Adrenal gland (tissue), 9 donors: ENCODE measurements at regions not wholly inside any gene's neighbourhood (a gene's known extent, or its start where the extent isn't known, plus 50 kb on each side); places are given as distances from the start of the nearest gene placed in this dataset.

Experiments used
- DNase-seq, 7 donors: peaks; one replicate each; pipeline ENCODE4 v3.0.0-alpha.2; 2019 to 2020
- H3K27ac ChIP-seq, 5 donors: fragments of 200-600 bp; sonication (generic) in 4 of 5; 1 replicate in 3 of 5; 2 replicates in 2 of 5; pipeline versions ENCODE4 v1.5.1 to v1.8.0; 2016 to 2020; ENCODE audit warnings: mild to moderate bottlenecking in 1 of 5
- H3K27me3 ChIP-seq: fragments of 200-600 bp; 2 replicates; pipeline ENCODE4 v1.8.0; 2021
- H3K36me3 ChIP-seq, 2 donors: fragments of 200-600 bp; replicated peaks in 1 of 2; 1 replicate in 1 of 2; 2 replicates in 1 of 2; pipeline versions ENCODE4 v1.5.1 to v1.8.0; 2018 to 2022
- H3K4me1 ChIP-seq, 2 donors: fragments of 200-600 bp; replicated peaks in 1 of 2; 1 replicate in 1 of 2; 2 replicates in 1 of 2; pipeline versions ENCODE4 v1.5.1 to v1.8.0; 2018 to 2021
- H3K4me3 ChIP-seq, 4 donors: fragments of 200-600 bp; sonication (generic) in 3 of 4; one replicate each; pipeline ENCODE4 v1.5.1; 2016 to 2018
- H3K9me3 ChIP-seq, 3 donors: fragments of 200-600 bp; sonication (generic) in 1 of 3; replicated peaks in 1 of 3; 1 replicate in 2 of 3; 2 replicates in 1 of 3; pipeline versions ENCODE4 v1.5.1 to v1.8.0; 2016 to 2021
- CTCF ChIP-seq, 6 experiments: fragments of 450-650 bp in 4 of 6; fragments of 200-600 bp in 2 of 6; sonication (generic) in 1 of 6; IDR thresholded peaks; 1 replicate in 5 of 6; 2 replicates in 1 of 6; pipeline versions ENCODE4 v1.5.1 to v1.8.0; 2016 to 2021; ENCODE audit warnings: antibody characterized with exemption in 6 of 6, mild to moderate bottlenecking in 2 of 6, moderate library complexity in 1 of 6
- POLR2A ChIP-seq, 2 donors: fragments of 450-650 bp; IDR thresholded peaks; one replicate each; pipeline ENCODE4 v1.6.1; 2017; ENCODE audit warnings: antibody characterized with exemption in 2 of 2, mild to moderate bottlenecking in 2 of 2, moderate library complexity in 1 of 2
- WGBS, 4 donors: extraction: QIAGEN DNeasy Blood & Tissue Kit in 2 of 4; methylation state at CpG; one replicate each; pipeline versions ENCODE4 v1.1.5 to v1.1.7; 2013 to 2017; 5-methylcytosine and 5-hydroxymethylcytosine counted together
- intact Hi-C, 2 donors: fragments of 100-400 bp; cut with DNase I; formaldehyde crosslinking; loops; one replicate each; pipeline versions ENCODE4 v1.14.1 to v1.15.0; 2022 to 2023
- donor health status: healthy with polysubstance abuse.
- donor health status: Bipolar disorder and iron deficiency.
- donor health status: DM: yes; HTN: yes; CAD: no.
- donor health status: DM: no; HTN: no; CAD: no.
- donor health status: DM: no; HTN: no; CAD: no.

- H3K27me3 ChIP-seq: no peaks in the 10 kb centered on the region
- H3K27ac ChIP-seq: no peak overlapping the region
- peaks cover 12 to 27% of the 10 kb centered on the region in 2 donors for H3K4me1 ChIP-seq
- no peak for DNase-seq
- 73 to 83% (median 78%) methylated on average over 3 to 4 of the region's 4 CpGs for WGBS, 4 donors
- H3K4me3 ChIP-seq: no peak overlapping the region
- TF ChIP-seq POLR2A (IDR thresholded peaks at IDR 0.05) (no peak), CTCF (IDR thresholded peaks at IDR 0.05) (no peak)
- H3K36me3 ChIP-seq: no peaks in the 10 kb centered on the region
- H3K9me3 ChIP-seq: no peaks in the 10 kb centered on the region
- intact Hi-C loops: no loop called here
Observed at GRCh38 chr6:144360401-144360800, 75.3 kb downstream of the UTRN start.

GRCh38 chr6:144361016-144361415 lies 75.9 kb downstream of the UTRN start:
- peak overlapping the region in 1 of 5 donors; percentile 14 for H3K27ac ChIP-seq
- intact Hi-C loops: no loop called here
- H3K9me3 ChIP-seq: no peaks in the 10 kb centered on the region
- H3K36me3 ChIP-seq: no peaks in the 10 kb centered on the region
- no peaks in the 10 kb centered on the region for H3K27me3 ChIP-seq
- no peak overlapping the region for H3K4me3 ChIP-seq
- DNase-seq: no peak
- TF ChIP-seq POLR2A (IDR thresholded peaks at IDR 0.05): no peak
- 77 to 82% (median 79%) methylated on average over 1 of the region's 1 CpG for WGBS, 4 donors
- H3K4me1 ChIP-seq: peaks cover 12 to 30% of the 10 kb centered on the region in 2 donors

GRCh38 chr6:144362042-144363018 lies 77.2 kb downstream of the UTRN start:
- peak in 6 of 7 donors; percentile 49 to 90 (median 74) for DNase-seq
- no peak overlapping the region for H3K4me3 ChIP-seq
- peak overlapping the region in 4 of 5 donors; percentile 41 to 71 (median 59) for H3K27ac ChIP-seq
- H3K36me3 ChIP-seq: no peaks in the 10 kb centered on the region
- intact Hi-C loops: no loop called here
- H3K27me3 ChIP-seq: no peaks in the 10 kb centered on the region
- no peak for TF ChIP-seq POLR2A (IDR thresholded peaks at IDR 0.05)
- TF ChIP-seq CTCF (IDR thresholded peaks at IDR 0.05): no peak
- H3K4me1 ChIP-seq: peaks cover 12 to 30% of the 10 kb centered on the region in 2 donors
- no peaks in the 10 kb centered on the region for H3K9me3 ChIP-seq
- WGBS, 4 donors: 32 to 45% (median 38%) methylated on average over 4 to 5 of the region's 5 CpGs

- TF ChIP-seq POLR2A (IDR thresholded peaks at IDR 0.05) (no peak), CTCF (IDR thresholded peaks at IDR 0.05) (no peak)
- no peaks in the 10 kb centered on the region for H3K27me3 ChIP-seq
- intact Hi-C loops: no loop called here
Observed at GRCh38 chr6:144364208-144364720, 79.1 kb downstream of the UTRN start.

More at GRCh38 chr6:144364208-144364720, 79.1 kb downstream of the UTRN start:
- Histone ChIP-seq H3K27ac (peak overlapping the region in 3 of 5 donors; percentile 22 to 38 (median 33)), H3K9me3 (no peaks in the 10 kb centered on the region), H3K4me3 (no peak overlapping the region), H3K36me3 (no peaks in the 10 kb centered on the region), H3K4me1 (peaks cover 12 to 30% of the 10 kb centered on the region in 2 donors)
- WGBS, 4 donors: 76 to 88% (median 84%) methylated on average over 7 of the region's 7 CpGs
- no peak for DNase-seq
